Ascending aorta (tissue), 2 donors: ENCODE measurements at regions not wholly inside any gene's neighbourhood (a gene's known extent, or its start where the extent isn't known, plus 50 kb on each side); places are given as distances from the start of the nearest gene placed in this dataset.
A peak's percentile ranks its signal among the peaks of the same experiment; 100 is the strongest.

Experiments
- DNase-seq, 2 donors: peaks; one replicate each; pipeline ENCODE4 v3.0.0-alpha.2; 2019; ENCODE audit warnings: low spot score in 2 of 2
- H3K27ac ChIP-seq, 2 donors: fragments of 200-600 bp; sonication (generic); one replicate each; pipeline ENCODE4 v1.5.1; 2016 to 2017; ENCODE audit warnings: mild to moderate bottlenecking in 1 of 2
- H3K27me3 ChIP-seq: fragments of 200-600 bp; sonication (generic); one replicate; pipeline ENCODE4 v1.5.1; 2017
- H3K36me3 ChIP-seq, 2 donors: fragments of 200-600 bp; sonication (generic); one replicate each; pipeline ENCODE4 v1.5.1; 2016
- H3K4me1 ChIP-seq, 2 donors: fragments of 200-600 bp; sonication (generic); one replicate each; pipeline ENCODE4 v1.5.1; 2016 to 2017; ENCODE audit warnings: mild to moderate bottlenecking in 1 of 2
- H3K4me3 ChIP-seq, 2 donors: fragments of 200-600 bp; sonication (generic); one replicate each; pipeline ENCODE4 v1.5.1; 2016 to 2017; ENCODE audit warnings: mild to moderate bottlenecking in 1 of 2
- H3K9me3 ChIP-seq, 2 donors: fragments of 200-600 bp; sonication (generic); one replicate each; pipeline ENCODE4 v1.5.1; 2016
- intact Hi-C: fragments of 100-400 bp; cut with DNase I; formaldehyde crosslinking; loops from one replicate; pipeline ENCODE4 v1.15.1; 2023
- TF ChIP-seq, protein P1 (sequence below), 3 experiments: fragments of 200-600 bp in 2 of 3; fragments of 450-650 bp in 1 of 3; sonication (generic) in 2 of 3; IDR thresholded peaks; one replicate each; pipeline ENCODE4 v1.5.1; 2016 to 2019; ENCODE audit warnings: antibody characterized with exemption in 3 of 3, mild to moderate bottlenecking in 1 of 3, moderate library complexity in 1 of 3

DNA sequence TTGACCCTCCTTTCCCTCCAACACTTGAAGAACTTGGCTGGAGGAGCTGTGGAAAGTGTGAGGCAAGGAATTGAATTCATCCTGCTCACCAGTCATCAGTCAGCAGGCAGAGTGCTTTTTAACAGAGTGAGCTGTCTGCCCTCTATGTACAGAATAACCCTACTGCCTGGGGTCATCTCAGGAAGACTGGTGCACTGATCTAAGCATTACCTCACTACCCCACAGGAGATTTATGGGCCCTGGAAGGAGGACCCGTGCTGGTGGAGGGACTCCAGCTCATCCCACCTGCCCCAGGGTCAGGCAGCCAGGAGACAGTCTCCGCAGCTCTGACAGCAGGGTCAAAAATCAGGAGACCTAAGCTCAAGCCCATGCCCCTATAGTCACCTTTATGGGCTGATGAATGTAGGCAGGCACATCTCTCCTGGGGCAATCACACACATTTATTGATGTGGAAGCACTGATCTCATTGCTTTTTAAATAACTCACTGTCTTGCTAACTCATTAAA, 270.8 kb upstream of the SESN3 start:
- Histone ChIP-seq H3K27me3 (no peaks in the 10 kb centered on the region), H3K4me3 (no peak overlapping the region), H3K9me3 (no peaks in the 10 kb centered on the region), H3K4me1 (peaks cover 0 to 4% of the 10 kb centered on the region in 2 donors), H3K27ac (no peak overlapping the region), H3K36me3 (no peaks in the 10 kb centered on the region)
- TF ChIP-seq, protein P1, sequence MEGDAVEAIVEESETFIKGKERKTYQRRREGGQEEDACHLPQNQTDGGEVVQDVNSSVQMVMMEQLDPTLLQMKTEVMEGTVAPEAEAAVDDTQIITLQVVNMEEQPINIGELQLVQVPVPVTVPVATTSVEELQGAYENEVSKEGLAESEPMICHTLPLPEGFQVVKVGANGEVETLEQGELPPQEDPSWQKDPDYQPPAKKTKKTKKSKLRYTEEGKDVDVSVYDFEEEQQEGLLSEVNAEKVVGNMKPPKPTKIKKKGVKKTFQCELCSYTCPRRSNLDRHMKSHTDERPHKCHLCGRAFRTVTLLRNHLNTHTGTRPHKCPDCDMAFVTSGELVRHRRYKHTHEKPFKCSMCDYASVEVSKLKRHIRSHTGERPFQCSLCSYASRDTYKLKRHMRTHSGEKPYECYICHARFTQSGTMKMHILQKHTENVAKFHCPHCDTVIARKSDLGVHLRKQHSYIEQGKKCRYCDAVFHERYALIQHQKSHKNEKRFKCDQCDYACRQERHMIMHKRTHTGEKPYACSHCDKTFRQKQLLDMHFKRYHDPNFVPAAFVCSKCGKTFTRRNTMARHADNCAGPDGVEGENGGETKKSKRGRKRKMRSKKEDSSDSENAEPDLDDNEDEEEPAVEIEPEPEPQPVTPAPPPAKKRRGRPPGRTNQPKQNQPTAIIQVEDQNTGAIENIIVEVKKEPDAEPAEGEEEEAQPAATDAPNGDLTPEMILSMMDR (IDR thresholded peaks at IDR 0.05) = no peak
- intact Hi-C loops = no loop called here
- DNase-seq = no peak

DNA sequence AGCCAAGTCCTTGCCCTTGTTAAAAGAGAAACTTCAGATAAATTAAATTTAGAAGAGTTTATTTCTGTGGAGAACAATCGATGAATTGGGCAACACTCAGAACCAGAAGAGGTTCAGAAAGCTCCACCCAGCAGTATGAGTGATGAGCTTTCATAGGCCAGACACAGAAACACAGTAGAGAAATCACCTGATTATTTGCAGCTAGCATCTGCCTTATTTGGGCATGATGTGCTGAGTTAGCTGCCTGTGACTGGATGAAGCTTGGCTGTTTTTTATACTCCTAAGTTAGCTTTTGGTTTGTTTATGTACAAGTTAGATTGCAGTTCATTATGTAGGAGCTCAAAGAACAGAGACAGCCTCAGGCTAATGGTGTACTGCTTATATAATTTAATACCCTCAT, 269.5 kb upstream of the SESN3 start:
- intact Hi-C loops = no loop called here
- TF ChIP-seq, protein P1 (IDR thresholded peaks at IDR 0.05) = no peak
- H3K36me3 ChIP-seq = no peaks in the 10 kb centered on the region
- no peaks in the 10 kb centered on the region for H3K9me3 ChIP-seq
- H3K27me3 ChIP-seq = no peaks in the 10 kb centered on the region
- H3K27ac ChIP-seq = no peak overlapping the region
- H3K4me3 ChIP-seq = no peak overlapping the region
- no peak for DNase-seq
- peaks cover 0 to 11% of the 10 kb centered on the region in 2 donors for H3K4me1 ChIP-seq

DNA sequence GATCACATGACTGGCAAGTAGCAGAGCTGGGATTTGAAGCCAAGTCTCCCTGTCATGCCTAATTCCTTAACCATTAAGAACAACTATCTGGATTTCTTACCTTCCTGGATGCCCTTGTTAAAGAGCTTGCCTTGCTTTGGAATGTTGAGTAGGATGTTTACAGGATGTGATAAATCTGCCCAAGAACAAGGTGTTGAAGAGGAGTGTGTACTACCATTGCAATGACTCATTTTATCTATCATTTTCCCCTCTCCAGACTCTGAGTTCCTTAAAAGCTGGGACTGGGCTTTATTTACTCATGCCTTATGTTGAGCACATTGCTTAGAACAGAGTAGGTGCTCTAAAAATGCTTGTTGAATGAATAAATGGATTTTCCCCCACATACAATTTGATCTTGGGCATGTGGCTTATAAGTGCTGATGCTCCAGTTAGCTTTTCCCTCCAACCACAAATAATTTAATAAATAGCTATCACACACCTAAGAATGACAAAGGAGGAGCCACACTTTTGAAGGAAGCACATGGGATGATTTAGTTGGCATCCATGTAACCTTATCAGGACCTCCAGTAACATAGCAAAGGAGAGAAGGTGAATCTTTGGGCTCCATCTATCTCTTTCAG, 268.6 kb upstream of the SESN3 start:
- H3K27me3 ChIP-seq = no peaks in the 10 kb centered on the region
- no peak overlapping the region for H3K27ac ChIP-seq
- DNase-seq = no peak
- no peak overlapping the region for H3K4me3 ChIP-seq
- TF ChIP-seq, protein P1 (IDR thresholded peaks at IDR 0.05) = no peak
- no peaks in the 10 kb centered on the region for H3K9me3 ChIP-seq
- peaks cover 0 to 11% of the 10 kb centered on the region in 2 donors for H3K4me1 ChIP-seq
- no peaks in the 10 kb centered on the region for H3K36me3 ChIP-seq
- intact Hi-C loops = no loop called here

DNA sequence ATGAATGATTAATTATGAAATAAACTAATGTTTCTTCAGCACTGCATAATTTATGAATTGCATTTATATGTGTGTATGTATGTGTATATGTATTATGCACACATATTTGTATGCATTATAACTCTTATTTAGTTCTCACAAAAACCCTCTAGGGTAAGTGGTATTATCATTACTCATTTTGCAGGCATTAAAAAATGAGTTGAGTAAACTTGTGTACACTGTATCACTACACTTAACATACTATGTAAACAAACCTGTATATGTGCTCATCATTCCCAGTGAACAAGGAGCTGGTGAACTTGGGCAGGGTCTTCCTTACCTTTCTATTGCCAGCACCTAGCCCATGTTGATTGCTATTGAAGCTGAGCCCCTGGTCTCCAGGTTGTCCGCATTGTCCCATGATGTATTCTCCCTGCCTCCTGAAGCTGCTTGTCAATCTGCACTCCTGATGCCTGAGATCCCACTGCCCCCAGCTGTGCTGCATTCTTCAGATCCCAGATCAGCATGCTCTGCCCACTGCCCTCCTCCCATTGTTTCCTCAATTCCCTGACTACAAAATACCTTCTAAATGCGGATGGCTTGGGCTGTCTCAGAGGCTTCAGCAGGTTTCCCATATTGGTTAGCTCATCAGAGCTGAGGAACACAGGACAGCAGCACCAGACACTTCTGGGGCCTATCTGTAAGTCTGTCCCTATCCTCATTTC, 267.9 kb upstream of the SESN3 start:
- TF ChIP-seq, protein P1 (IDR thresholded peaks at IDR 0.05) = no peak
- DNase-seq = no peak
- peaks cover 0 to 3% of the 10 kb centered on the region in 2 donors for H3K9me3 ChIP-seq
- no peak overlapping the region for H3K4me3 ChIP-seq
- H3K27me3 ChIP-seq = no peaks in the 10 kb centered on the region
- H3K4me1 ChIP-seq = peaks cover 0 to 11% of the 10 kb centered on the region in 2 donors
- no peak overlapping the region for H3K27ac ChIP-seq
- intact Hi-C loops = no loop called here
- no peaks in the 10 kb centered on the region for H3K36me3 ChIP-seq

DNA sequence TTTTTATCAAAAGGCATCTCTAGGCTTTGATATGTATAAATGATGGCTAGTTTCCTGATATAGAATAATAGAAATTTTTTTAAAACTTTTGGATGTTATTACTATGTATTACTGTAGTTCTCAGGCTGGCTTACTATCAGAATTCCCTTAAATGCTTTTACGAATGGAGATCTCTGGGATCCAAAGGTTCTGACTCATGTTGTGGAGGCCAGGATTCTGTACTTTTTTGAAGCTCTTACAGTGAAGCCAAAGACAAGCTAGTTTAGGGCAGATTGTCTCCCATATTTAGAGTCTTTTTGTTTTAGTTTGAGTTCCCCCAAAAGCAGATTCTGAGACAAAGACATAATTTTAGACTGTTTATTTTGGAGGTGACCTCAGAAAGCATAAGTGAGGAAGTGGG, 265.9 kb upstream of the SESN3 start:
- Histone ChIP-seq H3K4me3 (no peak overlapping the region), H3K36me3 (no peaks in the 10 kb centered on the region), H3K27ac (peak overlapping the region; percentile 19 to 24), H3K27me3 (no peaks in the 10 kb centered on the region), H3K9me3 (peaks cover 0 to 7% of the 10 kb centered on the region in 2 donors), H3K4me1 (peaks cover 0 to 11% of the 10 kb centered on the region in 2 donors)
- TF ChIP-seq, protein P1 (IDR thresholded peaks at IDR 0.05) = no peak
- intact Hi-C loops = no loop called here
- no peak for DNase-seq
